ENCODE measurements at regions not wholly inside any gene's neighbourhood (a gene's known extent, or its start where the extent isn't known, plus 50 kb on each side); places are given as distances from the start of the nearest gene placed in this dataset.

DNA sequence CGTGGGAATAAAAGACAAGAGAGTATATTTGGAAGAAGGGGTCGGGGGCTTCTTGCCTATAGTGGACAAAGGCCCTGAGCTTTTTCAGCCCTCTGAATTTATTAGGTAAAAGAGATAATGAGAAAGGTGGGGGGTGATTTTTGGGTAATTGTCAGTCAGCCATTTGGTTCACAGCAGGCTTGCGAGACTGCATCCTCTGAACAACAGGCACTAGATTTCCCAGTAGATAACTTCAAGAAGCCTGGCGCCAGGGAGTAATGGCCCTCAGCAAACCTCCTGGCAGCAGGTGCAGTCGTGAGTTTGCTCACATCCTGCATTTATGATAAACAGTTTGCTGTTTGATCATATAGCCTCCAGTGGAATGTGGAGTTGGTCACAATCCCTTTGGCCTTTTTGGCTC lies 609.0 kb downstream of the DHX35 start:
- DNase-seq (ENCODE audit: low spot score), result no peak

DNA sequence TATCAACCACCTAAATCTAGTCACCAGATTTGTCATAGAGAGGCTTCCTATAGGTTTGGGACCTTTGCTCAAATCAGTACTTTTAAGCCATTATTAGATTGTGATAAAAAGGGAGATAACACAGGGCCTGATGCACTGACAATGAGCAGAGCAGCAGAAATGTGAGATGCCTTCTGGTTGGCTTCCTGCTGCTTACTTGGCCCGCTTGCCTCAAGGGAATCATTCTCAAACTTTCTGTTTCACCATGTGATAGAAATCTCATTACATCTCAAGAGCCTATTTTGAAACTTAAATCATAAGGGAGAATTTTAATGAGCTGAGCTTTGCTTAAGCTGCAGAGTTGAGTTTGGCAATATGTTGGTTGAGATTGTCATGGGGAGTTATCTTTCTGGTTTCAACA lies 606.0 kb downstream of the DHX35 start:
- no peak for DNase-seq (ENCODE audit: low spot score)

DNA sequence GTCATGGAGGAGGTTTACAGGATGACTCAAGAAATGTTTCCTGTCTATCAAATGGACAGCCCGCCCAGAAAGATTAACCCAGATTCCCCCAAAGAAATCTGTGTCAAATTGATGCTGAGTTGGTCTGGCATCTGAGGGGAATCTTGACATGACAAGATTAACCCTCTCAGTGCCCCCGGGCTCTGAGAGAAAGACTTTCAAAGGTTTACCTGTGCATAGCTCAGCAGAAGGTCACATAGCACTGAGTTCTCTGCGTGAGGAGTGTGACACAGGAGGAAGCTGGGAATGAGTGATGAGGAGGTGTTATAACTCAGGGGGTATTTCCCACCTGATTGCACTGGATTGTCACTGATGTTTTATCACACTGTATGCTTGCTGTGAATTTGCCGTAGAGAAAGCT lies 601.2 kb downstream of the DHX35 start:
- DNase-seq (ENCODE audit: low spot score), result no peak

DNA sequence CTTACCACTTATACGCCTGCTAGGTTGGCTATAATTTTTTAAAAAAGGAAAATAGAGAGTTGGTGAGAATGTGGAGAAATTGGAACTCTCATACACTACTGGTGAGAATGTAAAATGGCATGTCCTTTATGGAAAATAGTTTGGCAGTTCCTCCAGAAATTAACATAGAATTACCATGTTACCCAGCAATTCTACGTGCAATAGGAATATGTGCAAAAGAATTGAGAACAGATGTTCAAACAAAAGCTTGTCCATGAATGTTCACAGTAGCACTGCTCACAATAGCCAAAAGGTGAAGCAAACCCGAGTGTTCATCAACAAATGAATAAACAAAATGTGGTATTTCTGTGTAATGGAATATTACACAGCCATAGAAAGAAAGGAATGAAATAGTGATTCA lies 592.2 kb downstream of the DHX35 start:
- DNase-seq (ENCODE audit: low spot score), result no peak

DNA sequence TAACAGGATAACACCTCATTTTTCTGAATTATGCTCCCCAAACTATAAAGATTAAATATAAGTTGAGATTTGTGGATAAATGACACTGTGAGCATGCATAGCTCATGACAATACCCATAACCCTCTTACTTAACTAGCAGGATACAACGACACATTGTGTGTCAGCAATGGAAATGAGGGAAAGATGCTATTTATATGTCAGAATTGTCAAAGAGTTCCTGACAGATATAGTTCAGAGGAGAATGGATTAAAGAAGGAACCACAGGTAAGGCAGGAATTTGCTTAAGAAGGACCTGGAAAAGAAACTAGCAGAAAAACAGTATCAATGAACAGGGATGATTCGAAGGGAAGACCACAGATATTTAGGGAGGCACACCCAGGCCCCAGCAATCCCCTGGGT lies 591.0 kb downstream of the DHX35 start:
- DNase-seq (ENCODE audit: low spot score), result no peak

DNA sequence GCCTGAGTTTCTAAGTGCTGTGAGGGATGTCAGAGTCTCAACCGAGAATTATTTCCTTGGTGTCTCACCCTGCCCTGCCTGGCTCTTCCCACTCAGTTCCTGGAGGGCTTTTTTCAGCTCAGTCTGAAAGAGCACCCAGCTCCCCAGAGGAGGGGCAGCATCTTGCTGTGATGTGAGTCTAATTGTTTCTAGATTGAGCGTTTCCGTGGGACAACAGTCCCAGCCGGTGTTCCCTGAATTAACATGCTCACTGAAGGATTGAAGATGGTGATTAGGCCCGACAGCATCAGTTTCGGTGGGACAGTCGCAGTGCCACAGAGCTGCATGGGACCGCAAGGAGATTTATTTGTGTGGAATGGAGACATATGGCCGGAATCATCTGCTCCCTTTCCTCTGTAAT lies 587.6 kb downstream of the DHX35 start:
- DNase-seq (ENCODE audit: low spot score), result no peak

DNA sequence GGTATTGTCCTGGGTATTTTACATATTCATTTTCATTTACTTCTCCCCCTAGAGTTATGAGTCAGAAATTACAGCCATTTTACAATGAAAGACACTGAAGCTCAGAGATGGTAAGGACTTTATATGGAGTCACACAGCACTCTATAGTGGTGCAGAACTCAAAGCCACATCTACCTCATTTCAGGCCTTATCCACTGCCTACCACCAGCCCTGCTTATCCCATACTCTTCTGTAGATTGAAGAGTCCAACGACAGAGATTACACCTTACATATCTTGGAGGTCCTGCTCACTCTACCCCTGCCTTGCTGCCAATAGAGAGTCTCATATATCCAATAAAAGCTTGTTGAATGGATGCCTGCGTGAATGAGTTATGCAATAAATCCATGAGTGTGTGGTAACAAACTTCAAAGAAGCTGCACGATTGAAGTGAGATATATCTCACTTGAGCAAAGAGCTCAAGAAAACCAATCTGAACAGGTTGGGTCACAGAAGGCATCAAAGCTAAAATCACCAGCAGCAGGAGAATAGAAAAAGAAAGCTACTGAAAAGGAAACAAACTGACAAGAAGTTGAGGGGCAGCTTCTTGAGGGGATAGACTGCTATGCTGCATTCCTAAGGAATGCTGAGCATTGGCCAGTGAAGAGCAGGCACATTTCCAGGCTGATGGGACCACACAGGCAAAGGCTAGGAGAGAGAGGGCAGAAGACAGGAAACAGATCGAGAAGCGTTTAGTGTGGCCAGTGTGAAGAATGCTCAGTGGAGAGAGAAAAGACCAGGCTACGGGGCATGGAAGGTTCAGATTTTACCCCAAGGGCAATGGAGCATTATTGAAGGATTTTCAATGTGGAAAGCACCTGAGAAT lies 585.6 kb downstream of the DHX35 start:
- DNase-seq (ENCODE audit: low spot score), result no peak

DNA sequence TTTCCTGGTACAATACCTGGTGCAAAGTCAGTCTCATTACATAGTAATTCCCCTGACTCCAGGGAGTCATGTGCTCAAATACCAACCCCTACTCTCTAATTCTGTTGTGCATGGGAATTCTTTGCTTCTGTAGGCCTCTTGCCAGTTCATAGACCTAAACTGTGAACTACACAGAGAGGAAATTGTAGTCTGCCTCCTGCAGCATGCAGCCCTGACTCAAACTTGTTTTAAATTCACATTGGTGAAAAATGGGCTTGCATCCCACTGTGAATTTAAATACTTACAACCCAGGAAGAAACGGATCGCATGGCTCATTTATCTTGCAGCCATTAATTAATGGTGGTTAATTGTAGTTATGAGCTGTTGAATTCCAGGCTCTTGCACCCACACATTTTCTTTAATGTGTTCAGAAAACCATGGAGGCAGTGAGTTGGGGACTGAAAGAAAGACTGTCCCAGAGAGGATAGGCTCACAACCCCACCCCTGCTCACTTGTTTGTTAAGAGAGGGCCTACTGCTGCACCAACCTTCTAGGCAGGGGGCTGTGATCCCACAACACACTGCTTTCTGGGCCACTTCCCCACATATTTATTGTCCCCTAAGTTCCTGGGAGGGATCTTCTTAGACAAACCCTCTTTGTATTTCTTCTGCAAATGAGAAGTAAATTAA lies 579.1 kb downstream of the DHX35 start:
- no peak for DNase-seq (ENCODE audit: low spot score)

DNA sequence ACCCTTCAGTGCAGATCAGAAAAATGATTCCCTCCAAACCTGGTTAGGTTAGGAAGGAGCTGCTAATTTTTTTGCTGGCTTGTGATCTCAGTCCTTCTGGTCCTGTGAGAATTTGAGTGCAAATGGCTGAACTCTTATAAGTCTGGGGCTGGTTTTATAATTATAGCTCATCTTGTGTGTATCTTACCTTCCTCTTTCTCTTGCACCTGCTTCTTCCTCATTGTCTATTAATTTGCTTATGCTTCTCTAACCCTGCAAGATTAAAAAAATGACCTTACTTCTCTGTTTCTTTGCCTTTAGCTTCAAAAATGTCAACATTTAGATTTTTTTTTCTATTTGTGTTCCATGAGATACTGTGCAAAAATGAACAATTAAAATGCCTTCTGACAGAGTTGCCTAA lies 576.2 kb downstream of the DHX35 start:
- DNase-seq (ENCODE audit: low spot score), result no peak

DNA sequence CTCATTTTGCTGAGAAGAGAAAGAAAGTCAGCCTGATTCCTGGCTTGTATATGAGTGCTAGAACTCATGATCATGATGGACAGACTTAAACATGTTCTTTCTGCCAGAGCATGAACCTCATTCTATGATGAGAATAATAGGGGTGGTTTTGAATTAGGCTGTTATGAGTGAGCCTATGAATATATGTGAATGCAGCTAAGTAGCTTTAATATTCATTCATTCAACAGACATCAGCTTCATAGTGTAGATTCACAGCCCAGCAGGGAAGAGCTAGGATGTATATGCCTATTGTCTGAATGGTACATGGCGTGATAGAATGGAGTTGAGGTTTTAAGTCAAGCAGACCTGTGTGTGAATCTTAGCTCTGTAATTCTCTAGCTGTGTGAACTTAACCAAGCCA lies 573.2 kb downstream of the DHX35 start:
- no peak for DNase-seq (ENCODE audit: low spot score)

DNA sequence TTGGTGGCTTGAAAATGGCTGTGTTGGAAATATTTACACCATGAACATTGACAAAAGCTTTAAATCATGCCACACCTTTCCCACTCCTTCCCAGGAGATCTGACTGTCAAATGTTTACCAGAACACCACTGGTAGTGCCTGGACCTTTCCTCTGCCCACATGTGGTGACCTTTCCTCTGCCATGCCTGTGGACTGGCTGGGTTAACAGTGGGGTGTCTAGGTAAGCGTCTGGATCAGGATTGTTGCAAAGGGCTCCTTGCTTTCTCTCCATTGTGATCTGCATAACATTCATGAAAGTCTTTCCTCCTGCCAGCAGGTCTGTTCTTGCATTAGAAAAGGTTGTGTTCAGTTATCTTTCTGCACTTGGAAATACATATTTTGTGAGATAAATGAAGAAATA lies 572.7 kb downstream of the DHX35 start:
- no peak for DNase-seq (ENCODE audit: low spot score)

DNA sequence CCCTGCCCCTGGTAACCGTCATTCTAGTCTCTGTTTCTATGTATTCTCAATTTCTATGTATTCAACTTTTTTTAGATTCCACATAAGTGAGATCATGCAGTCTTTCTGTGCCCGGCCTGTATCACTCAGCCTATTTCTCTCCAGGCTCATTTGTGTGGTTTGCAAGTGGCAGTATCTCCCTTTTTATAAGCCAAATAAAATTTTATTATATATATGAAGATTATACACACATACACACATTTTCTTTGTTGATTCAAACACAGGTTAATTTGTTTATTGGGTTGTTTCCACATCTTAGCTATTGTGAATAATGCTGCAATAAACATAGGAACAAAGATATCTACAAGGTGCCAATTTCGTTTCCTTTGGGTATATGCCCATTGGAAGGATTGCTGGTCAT lies 571.7 kb downstream of the DHX35 start:
- DNase-seq (ENCODE audit: low spot score), result no peak

DNA sequence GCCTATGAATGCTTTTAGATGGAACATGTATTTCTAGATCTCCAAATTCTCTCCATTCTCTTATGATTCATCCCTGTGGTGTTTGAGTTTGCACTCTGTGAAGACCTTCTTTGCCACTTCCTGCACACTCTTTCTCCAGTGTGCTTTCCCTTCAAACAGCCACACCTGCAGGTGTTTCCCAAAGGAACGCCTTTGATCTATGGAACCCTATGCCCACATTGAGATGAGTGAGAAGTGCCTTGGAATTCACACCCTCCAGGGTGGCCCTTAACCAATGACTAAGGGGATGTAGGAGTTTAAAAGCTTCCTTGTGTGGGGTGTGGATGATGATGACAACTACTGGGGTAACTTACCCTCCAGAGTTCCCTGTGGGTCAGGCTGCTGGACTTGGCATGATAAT lies 570.1 kb downstream of the DHX35 start:
- DNase-seq (ENCODE audit: low spot score), result no peak

DNA sequence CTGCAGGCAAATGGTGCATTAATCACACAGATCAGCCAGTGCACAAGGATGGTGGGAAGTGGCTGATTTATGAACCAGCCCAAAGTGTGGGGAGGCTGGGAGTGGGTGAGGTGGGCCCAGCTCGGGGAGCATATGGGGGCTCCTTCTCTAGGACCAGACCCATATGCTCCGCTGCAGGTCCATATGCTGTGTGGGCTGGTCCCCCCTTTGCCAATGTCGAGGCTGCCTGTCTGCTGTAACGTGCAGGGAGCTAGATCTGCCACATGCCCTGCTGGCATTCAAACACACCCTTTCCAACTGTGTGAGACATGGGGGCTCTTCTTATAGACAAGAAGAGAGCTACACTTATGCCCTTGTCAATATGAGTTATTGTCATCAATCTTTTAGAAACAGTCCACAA lies 566.3 kb downstream of the DHX35 start:
- DNase-seq (ENCODE audit: low spot score), result no peak

DNA sequence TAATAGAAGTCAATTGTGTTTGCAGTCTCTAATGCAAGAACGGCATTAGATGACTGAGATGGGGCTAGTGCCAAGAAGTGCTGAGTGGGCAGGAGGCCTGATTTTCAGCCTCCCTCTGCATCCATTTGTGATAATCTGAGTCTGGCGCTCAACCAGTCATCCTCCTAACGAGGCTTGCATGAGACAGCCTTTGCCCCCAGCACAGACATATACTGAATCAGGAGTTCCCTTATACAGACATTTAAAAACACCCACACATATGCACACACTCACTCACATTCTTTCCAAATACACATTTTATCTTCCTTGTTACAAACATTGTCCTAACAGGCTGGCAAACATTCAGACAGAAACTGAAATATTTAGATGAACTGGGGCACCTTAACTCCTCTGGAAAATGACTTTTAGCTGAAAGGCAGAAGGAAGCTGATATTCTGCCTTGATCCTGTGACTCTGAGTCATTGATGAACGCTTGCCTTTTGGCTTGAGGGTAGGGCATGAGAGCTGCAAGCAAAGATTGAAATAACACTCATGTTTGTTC lies 562.3 kb downstream of the DHX35 start:
- DNase-seq (ENCODE audit: low spot score), result no peak

DNA sequence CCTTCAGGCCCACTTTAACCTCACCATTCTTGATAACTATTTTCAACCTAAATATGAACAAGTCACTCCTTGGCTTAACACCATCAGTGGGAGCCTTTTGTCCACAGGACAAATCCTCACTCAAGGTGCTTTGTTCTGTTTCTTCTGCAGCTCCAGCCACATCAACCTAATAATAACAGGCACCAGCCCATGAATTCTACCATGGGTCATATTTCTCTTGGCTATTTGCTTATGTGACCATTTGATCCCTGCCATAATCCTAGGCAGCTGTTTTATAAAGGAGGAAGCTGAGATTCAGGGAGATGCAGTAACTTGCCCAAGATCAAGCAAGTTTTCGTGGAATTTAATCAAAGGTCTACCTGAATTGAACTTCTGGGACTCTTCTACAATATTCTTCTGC lies 561.3 kb downstream of the DHX35 start:
- no peak for DNase-seq (ENCODE audit: low spot score)

DNA sequence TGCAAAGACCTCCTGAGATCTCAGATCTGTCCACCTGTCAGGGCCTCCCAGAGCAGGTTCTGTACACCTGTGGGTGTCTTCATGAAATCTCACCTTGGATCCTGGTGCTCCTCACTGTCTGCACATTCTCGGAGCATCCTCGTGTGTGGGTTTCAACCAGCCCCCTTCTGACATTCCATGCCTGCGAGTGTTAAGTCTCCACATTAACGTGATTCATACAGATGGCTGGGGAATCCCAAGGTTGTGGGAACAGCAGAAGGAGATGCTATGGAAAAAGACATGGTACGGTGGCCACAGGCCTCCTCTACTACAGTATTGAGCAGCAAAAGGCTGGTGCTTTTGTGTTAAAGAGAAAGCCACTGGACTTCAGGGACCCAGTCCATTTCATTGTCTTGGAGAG lies 556.5 kb downstream of the DHX35 start:
- DNase-seq (ENCODE audit: low spot score), result no peak

DNA sequence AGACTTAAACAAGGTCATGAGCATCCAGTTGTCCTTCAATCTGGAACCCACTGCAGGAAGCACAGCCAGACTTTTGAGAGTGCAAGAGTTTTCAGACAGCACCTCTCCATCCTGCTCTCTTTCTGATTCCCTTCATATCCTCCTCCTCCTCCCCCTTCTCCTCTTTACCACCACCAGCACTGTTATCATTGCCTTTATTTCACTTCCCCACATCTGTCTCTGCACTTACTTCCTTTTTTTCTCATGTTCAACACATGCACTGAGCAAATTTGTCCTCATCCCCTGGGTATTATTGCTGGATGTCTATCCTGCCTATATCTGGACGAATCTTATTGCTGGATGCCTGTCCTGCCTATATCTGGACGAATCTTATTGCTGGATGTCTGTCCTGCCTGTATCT lies 554.8 kb downstream of the DHX35 start:
- peak; percentile 3 for DNase-seq (ENCODE audit: low spot score)

DNA sequence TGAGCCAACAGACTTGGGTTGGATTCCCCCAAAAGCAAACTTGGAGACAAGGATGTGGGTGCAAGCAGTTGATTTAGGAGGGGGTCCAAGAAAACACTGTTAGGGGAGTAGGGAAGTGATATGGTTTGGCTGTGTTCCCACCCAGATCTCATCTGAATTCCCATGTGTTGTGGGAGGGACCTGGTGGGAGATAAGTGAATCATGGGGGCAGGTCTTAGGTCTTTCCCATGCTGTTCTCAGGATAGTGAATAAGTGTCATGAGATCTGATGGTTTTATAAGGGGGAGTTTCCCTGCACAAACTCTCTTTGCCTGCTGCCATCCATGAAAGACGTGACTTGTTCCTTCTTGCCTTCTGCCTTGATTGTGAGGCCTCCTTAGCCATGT lies 542.6 kb downstream of the DHX35 start:
- no peak for DNase-seq (ENCODE audit: low spot score)

DNA sequence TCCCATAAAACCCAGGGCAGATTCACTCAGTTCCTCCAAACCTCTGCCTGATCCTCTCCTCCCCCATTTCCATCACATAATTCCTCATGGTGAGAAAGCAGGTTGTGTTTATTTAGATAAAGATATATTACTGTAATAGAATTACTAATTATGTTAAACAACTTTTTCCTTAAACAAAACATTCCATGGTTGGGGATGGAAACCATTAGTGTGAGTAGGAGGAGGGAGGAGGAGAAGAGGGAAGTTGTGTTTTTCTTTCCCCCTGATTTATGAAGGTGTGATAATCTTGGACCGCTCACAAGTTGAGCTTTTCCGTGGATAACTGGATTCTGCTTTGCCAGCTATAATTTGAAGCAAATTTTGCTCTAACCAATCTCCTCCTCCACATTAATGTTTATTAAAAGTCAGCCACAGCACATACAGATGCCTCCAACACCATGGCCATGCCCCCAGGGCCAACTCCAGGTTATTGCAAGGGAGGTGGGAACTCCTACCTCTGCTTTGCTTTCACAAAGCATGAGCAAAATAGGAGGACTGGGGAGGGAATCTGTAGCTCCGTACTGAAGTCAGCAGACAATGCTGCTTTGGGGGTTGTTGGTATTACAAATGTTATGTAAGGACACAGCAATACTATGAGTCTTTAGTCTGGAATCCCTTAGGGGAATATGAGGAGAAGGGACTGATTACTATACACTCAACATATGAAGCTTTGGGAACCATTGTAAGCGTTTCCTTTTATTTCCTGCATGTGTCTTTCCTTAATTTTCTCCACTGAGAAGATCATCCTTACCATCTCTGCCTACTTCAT lies 542.0 kb downstream of the DHX35 start:
- no peak for DNase-seq (ENCODE audit: low spot score)

DNA sequence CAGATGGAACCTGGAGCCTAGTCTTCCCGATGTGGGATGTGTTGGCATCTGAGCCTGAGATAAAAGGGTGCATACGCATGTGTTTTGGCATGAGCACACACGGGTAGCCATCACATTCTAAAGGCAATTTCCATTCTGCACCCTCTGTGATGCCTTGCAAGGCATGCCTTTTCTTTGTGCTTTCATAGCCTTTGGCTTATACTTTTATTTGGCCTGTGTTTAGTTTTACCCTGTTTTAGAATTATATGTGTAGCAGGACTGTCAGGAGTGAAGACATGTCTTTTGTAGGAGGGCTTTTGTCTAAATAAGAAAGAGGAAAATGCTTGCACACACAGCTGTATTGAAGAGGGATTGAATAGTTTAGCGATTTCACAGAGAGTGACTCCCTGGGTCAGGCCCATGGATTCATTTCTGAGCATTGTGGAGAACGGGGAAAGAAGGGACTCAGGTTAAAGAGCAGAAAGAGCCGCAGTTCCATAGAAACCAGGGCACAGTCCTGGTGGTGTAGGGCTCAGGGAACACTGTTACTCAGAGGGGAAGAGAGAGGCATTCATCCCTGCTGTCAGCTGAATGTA lies 530.2 kb downstream of the DHX35 start:
- DNase-seq (ENCODE audit: low spot score), result no peak

DNA sequence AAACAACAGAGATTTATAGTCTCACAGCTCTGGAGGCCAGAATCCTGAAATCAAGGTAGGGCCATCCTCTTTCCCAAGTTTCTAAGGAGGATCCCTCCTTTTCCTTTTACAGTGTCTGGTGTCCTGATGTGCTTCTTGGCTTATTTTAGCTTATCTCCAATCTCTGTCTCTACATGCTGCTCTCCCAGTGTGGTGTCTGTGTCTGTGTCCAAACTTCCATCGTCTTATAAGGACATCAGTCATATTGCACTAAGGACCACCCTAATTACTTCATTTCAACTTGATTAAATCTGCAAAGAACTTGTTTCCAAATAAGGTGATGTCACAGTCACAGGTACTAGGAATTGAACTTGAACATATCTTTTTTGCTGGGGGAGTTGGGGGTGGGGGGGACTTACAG lies 529.6 kb downstream of the DHX35 start:
- DNase-seq (ENCODE audit: low spot score), result no peak

Data from globus pallidus (tissue), 1 donor.